HK-2 (cell line): ENCODE measurements at regions not wholly inside any gene's neighbourhood (a gene's known extent, or its start where the extent isn't known, plus 50 kb on each side); places are given as distances from the start of the nearest gene placed in this dataset.
"Not testable (repeated sequence)": the region's sequence is repeated elsewhere in the genome, so short reads cannot be mapped to it uniquely, and the experiment has no call there.

Source experiments
- DNase-seq: peaks from one replicate; pipeline ENCODE4 v3.0.0-alpha.2; 2018; ENCODE audit not compliant: unreplicated experiment

DNA sequence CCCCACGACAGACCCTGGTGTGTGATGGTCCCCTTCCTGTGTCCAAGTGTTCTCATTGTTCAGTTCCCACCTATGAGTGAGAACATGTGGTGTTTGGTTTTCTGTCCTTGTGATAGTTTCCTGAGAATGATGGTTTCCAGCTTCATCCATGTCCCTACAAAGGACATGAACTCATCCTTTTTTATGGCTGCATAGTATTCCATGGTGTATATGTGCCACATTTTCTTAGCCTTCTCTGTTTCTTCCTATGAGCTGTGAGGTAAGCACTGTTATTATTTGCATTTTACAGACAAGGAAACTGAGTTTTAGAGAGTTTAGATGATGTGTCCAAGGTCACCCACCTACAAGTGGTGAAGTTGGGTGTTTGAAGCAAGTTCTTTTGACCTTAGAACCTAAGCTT, 51.1 kb upstream of the BNC1 start:
- DNase-seq: not testable (repeated sequence)

GRCh38 chr15:83339396-83339795, 54.9 kb upstream of the BNC1 start:
- DNase-seq: no peak

DNA sequence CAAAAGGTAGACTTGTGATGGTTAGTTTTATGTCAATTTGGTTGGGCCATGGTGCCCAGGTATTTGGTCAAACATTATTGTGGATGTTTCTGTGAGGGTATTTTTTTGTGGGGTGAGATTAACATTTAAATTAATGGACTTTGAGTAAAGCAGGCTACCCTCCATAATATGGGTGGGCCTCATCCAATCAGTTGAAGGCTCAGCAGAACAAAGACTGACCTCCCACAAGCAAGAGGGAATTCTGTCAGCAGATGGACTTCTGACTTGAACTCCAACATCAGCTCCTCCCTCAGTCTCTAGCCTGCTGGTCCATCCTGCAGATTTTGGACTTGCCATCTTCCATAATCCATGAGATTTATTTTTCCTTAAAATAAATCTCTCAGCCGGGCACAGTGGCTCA, 55.6 kb upstream of the BNC1 start:
- no peak for DNase-seq

DNA sequence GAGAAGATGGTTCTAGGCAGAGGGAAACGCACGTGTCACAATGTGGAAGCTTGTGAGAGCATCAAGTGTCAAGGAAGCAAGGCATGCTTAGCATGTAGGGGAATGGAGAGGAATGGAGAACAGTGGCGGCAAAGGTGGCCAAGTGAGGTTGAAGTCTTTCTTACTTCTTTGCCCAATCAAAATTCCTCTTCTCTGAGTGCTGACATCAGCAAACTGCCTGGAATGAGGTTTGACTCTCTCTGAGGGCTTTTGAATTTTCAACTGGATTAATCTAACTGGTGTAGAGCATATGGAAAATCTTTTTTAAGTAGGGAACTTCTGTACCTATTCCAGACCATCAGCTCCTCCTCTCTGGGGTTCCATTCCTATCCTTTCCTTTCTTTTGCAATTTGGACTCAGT, 61.9 kb upstream of the BNC1 start:
- DNase-seq: no peak

DNA sequence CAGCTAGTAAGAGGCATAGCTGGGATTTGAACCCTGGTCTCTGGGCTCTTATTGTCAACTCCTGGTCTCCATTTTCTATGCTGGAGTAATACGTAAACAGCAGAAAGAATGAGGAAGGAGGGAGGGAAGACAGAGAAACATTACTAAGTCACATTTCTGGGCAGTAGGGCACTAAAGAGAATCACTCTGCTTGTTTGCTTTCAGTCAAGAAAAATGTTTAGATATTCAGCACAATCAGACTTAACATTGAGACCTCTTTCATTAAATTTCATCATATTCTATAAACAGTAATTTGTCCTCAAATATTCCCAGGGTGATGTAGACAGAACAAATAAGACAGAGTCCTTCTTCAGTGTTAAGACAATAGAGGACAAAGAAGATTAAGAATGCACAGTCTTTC, 67.7 kb upstream of the BNC1 start:
- DNase-seq: no peak

GRCh38 chr15:83356501-83357399, 72.3 kb upstream of the BNC1 start:
- DNase-seq: no peak

DNA sequence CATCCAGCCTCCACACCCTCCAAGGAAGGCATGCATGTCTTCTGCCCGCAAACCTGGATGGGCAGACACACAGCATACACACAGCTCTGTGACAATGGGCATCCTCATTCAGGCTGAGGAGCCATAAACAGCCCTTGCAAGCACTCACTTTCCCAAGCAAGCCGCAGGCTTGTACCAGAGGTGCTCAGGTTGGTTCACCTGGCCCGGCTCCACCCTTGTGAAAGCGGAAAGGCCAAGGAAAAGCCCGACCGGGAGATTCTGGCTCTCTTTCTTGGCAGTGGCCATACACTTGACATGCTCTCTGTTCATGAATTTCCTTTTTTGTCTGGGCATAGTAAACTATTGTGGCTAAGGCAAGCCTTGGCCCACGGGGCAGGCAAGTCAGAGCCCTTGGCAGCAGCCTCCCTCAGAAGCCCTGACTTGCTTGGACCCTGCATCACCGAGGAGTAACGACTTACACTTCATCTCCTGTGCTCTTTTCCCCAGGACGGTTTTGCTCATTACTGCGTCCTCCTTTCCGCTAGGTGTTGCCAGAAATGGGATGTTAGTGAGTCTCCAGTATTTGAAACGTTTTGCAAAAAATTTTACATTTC, 74.6 kb upstream of the BNC1 start:
- no peak for DNase-seq

GRCh38 chr15:83362706-83363105, 78.2 kb upstream of the BNC1 start:
- DNase-seq: no peak

DNA sequence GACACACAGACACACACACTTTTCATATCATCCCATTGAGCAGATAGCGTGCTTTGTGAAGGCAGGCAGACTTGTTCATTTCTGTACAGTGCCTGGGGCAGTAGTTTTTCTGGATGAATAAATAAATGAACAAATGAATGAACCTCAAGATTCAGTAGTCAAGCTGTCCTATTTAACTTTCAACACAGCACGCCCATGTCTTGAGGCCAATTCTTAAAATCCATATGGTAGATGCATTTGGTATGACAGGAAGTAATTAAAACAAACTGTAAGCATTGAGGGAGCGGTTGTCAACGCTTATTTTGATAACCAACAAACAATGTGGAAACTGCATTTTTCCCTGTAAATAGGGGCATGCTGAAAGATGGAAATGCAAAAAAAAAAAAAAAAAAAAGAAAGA, 80.0 kb upstream of the BNC1 start:
- no peak for DNase-seq

- no peak for DNase-seq
Measured at GRCh38 chr15:83365370-83365938, 81.0 kb upstream of the BNC1 start.

GRCh38 chr15:83372434-83372891, 74.7 kb upstream of the SH3GL3 start:
- no peak for DNase-seq

DNA sequence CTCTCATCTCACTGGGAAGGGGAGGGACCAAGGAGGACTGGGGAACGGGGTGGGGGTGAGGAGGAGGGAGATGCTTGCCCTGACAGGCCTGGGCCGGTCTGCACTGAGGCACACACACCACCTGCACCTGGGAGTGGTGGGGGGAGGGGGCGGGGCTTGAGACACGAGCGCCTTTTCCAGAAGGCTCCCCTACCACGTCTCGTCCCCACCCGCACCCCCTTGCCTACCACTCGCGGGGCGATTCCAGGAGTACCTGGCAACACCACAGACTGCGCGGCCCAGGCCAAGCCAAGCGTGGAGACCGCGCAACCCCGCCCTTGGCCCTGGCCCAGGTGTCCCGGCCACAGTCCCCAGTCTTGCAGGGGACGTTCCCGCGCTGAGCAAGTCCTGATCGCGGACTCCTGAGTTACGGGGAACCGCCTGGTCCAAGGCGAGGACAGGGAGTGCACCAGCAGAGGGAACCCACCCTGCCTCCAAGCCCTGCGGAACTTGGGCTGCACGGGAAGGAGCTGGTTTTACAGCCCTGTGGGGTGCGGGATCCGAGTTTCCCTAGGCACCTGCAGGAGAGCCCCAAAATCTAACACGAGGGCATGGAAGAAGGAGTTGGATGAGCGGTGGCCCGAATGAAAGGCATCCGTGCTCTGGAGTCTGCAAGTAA, 68.1 kb upstream of the SH3GL3 start:
- DNase-seq: no peak

GRCh38 chr15:83379579-83379959, 67.6 kb upstream of the SH3GL3 start:
- no peak for DNase-seq

DNA sequence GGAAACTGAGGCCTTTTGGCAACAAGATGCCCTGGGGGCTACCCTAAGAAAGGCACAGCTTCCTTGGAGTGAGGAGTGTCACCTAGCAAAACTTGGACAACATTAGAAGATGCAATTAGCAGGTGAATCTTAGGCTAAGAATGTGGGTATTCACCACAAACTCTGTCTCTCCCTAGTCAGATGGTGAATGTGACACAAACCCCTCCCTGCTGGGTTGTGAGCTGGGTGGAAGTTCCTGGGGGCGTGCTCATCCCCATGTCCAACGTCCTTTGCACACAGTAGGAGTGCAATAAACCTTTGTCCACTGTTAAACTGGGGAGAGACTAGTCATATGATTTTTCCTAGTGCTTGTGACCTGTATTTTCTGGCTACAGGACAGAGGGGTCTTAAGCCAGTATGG, 67.1 kb upstream of the SH3GL3 start:
- no peak for DNase-seq

- peak; percentile 50 for DNase-seq
Measured at GRCh38 chr15:83380682-83381081, 66.5 kb upstream of the SH3GL3 start.

- not testable (repeated sequence) for DNase-seq
Measured at GRCh38 chr15:83383608-83384139, 63.5 kb upstream of the SH3GL3 start.

- DNase-seq: no peak
Measured at GRCh38 chr15:83396101-83396500, 51.0 kb upstream of the SH3GL3 start.
